ENCODE measurements at regions not wholly inside any gene's neighbourhood (a gene's known extent, or its start where the extent isn't known, plus 50 kb on each side); places are given as distances from the start of the nearest gene placed in this dataset.

DNA sequence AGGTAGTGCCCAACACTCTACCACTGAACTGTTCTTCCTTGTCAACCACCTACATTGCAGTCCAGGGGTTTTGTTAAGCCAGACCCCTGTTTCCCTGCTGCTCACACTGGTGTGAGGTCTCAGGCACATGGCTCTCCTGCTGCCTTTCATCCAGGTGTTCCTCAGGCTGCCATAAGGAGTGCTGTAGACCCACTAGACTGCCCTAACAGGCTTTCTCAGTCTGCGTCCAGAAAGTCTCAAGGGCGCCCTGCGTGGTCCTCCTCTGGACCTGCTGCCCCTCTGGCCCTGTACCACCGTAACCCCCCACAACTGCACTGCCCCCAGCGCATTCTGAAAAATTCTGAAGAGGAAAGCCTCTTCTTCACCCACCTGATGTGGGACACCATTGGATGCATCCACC is 225.7 kb upstream of the ANKRD30A start:
- Mint-ChIP-seq H3K4me3 (ENCODE audit: unreplicated experiment) (no peak overlapping the region), H3K4me1 (ENCODE audit: low read depth) (no peaks in the 10 kb centered on the region), H3K9me3 (ENCODE audit: low read depth) (no peaks in the 10 kb centered on the region), H3K27me3 (ENCODE audit: low read depth) (peaks cover 13% of the 10 kb centered on the region), H3K36me3 (ENCODE audit: low read depth) (no peaks in the 10 kb centered on the region), H3K27ac (ENCODE audit: unreplicated experiment) (no peak overlapping the region)
- DNase-seq (ENCODE audit: low spot score) = no peak
- no peak for TF ChIP-seq CTCF (IDR thresholded peaks at IDR 0.05)

- Mint-ChIP-seq H3K36me3 (ENCODE audit: low read depth) (no peaks in the 10 kb centered on the region), H3K27me3 (ENCODE audit: low read depth) (peaks cover 9% of the 10 kb centered on the region), H3K9me3 (ENCODE audit: low read depth) (no peaks in the 10 kb centered on the region), H3K27ac (ENCODE audit: unreplicated experiment) (no peak overlapping the region), H3K4me1 (ENCODE audit: low read depth) (no peaks in the 10 kb centered on the region), H3K4me3 (ENCODE audit: unreplicated experiment) (no peak overlapping the region)
- DNase-seq (ENCODE audit: low spot score) = no peak
- peak; percentile 70 for TF ChIP-seq CTCF (IDR thresholded peaks at IDR 0.05)
Measured at GRCh38 chr10:36888925-36889573, 236.3 kb upstream of the ANKRD30A start.

GRCh38 chr10:36886303-36886891 is 239.0 kb upstream of the ANKRD30A start:
- TF ChIP-seq CTCF (IDR thresholded peaks at IDR 0.05) = no peak
- H3K36me3 Mint-ChIP-seq (ENCODE audit: low read depth) = no peaks in the 10 kb centered on the region
- no peak overlapping the region for H3K27ac Mint-ChIP-seq (ENCODE audit: unreplicated experiment)
- H3K4me1 Mint-ChIP-seq (ENCODE audit: low read depth) = no peaks in the 10 kb centered on the region
- no peaks in the 10 kb centered on the region for H3K9me3 Mint-ChIP-seq (ENCODE audit: low read depth)
- DNase-seq (ENCODE audit: low spot score) = no peak
- peaks cover 20% of the 10 kb centered on the region for H3K27me3 Mint-ChIP-seq (ENCODE audit: low read depth)
- no peak overlapping the region for H3K4me3 Mint-ChIP-seq (ENCODE audit: unreplicated experiment)

DNA sequence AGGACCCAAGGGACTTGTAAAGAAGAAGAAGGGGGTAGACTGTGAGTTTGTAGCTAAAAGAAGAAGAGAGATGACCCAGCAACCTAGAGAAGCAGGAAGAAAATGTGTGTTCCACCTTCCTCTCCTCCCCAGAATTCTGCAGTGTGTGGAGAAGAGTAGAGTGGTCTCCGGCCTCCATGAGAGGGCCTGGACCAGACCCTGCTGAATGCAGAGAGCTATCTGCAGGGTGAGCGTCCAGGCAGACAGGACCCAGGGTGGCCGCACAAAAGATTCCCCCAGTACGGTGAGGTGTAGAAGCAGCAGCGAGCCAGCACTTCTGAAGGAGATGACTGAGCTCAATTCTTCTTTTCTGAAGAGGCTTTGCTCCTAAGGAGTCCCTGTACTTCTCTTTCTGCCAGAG is 239.7 kb upstream of the ANKRD30A start:
- Mint-ChIP-seq H3K4me1 (ENCODE audit: low read depth) (no peaks in the 10 kb centered on the region), H3K9me3 (ENCODE audit: low read depth) (no peaks in the 10 kb centered on the region), H3K4me3 (ENCODE audit: unreplicated experiment) (no peak overlapping the region)

DNA sequence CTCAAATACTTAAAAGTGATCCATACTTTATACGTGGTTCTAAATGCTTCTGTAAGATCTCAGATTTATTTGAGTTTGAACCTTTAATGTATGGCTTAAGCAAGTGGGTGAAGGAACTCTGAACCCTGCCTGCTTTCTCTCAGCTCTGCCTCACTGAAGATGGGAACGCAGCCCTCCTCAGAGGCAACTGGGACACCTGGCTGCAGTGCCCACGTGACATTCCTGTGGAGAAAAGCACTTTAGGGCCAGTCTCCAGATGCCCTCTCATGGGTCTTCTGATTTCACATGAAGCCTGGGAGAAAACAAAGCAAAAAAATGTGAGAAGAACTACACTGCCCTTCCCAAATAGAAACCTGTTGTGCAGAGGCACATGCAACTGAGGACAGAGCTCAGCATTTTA is 242.6 kb upstream of the ANKRD30A start:
- Mint-ChIP-seq H3K9me3 (ENCODE audit: low read depth) (no peaks in the 10 kb centered on the region), H3K27me3 (ENCODE audit: low read depth) (peaks cover 38% of the 10 kb centered on the region), H3K36me3 (ENCODE audit: low read depth) (no peaks in the 10 kb centered on the region), H3K27ac (ENCODE audit: unreplicated experiment) (no peak overlapping the region), H3K4me3 (ENCODE audit: unreplicated experiment) (no peak overlapping the region), H3K4me1 (ENCODE audit: low read depth) (no peaks in the 10 kb centered on the region)
- DNase-seq (ENCODE audit: low spot score) = no peak
- no peak for TF ChIP-seq CTCF (IDR thresholded peaks at IDR 0.05)

More for the DNA sequence above, 239.7 kb upstream of the ANKRD30A start:
- TF ChIP-seq CTCF (IDR thresholded peaks at IDR 0.05) = no peak
- H3K27me3 Mint-ChIP-seq (ENCODE audit: low read depth) = peaks cover 24% of the 10 kb centered on the region
- no peak overlapping the region for H3K27ac Mint-ChIP-seq (ENCODE audit: unreplicated experiment)
- no peak for DNase-seq (ENCODE audit: low spot score)
- no peaks in the 10 kb centered on the region for H3K36me3 Mint-ChIP-seq (ENCODE audit: low read depth)

Data from chondrocyte (in vitro differentiated cells).